Lung (tissue), 11 donors: ENCODE measurements at regions not wholly inside any gene's neighbourhood (a gene's known extent, or its start where the extent isn't known, plus 50 kb on each side); places are given as distances from the start of the nearest gene placed in this dataset.

Experiments used
- ATAC-seq: fragments of 200-7000 bp; cut with Tn5 transposase; one replicate; pipeline ENCODE4 v1.9.1; 2020; ENCODE audit warnings: moderate number of reproducible peaks; ENCODE audit not compliant: insufficient read depth, low FRiP score
- DNase-seq, 3 donors: peaks; one replicate each; pipeline ENCODE4 v3.0.0-alpha.2; 2013 to 2017
- H3K27ac ChIP-seq, 2 donors: one replicate each; pipeline ENCODE4 v1.5.1; 2013; ENCODE audit warnings: mild to moderate bottlenecking in 2 of 2, moderate library complexity in 2 of 2, control low read depth in 1 of 2, inconsistent platforms in 1 of 2, low read depth in 1 of 2, low read length in 1 of 2
- H3K27me3 ChIP-seq, 3 donors: one replicate each; pipeline ENCODE4 v1.5.1; 2013; ENCODE audit warnings: low read length in 2 of 3; ENCODE audit not compliant: control insufficient read depth in 3 of 3, insufficient read depth in 3 of 3
- H3K36me3 ChIP-seq, 4 donors: one replicate each; pipeline ENCODE4 v1.5.1; 2013; ENCODE audit warnings: low read length in 4 of 4, mild to moderate bottlenecking in 1 of 4, moderate library complexity in 1 of 4; ENCODE audit not compliant: control insufficient read depth in 4 of 4, insufficient read depth in 4 of 4
- H3K4me1 ChIP-seq, 5 donors: one replicate each; pipeline ENCODE4 v1.5.1; 2013; ENCODE audit warnings: low read length in 5 of 5, mild to moderate bottlenecking in 2 of 5, moderate library complexity in 1 of 5; ENCODE audit not compliant: control insufficient read depth in 5 of 5, insufficient read depth in 5 of 5
- H3K4me3 ChIP-seq: one replicate; pipeline ENCODE4 v1.5.1; 2013; ENCODE audit warnings: mild to moderate bottlenecking, control low read depth, moderate library complexity
- H3K9ac ChIP-seq, 2 donors: one replicate each; pipeline ENCODE4 v1.5.1; 2013; ENCODE audit warnings: low read length in 2 of 2, control low read depth in 1 of 2; ENCODE audit not compliant: insufficient read depth in 1 of 2
- H3K9me3 ChIP-seq, 4 donors: one replicate each; pipeline ENCODE4 v1.5.1; 2013; ENCODE audit warnings: low read length in 3 of 4, mild to moderate bottlenecking in 1 of 4, moderate library complexity in 1 of 4; ENCODE audit not compliant: control insufficient read depth in 4 of 4, insufficient read depth in 3 of 4
- WGBS, 2 donors: extraction: QIAGEN DNeasy Blood & Tissue Kit; methylation state at CpG; one replicate each; pipeline ENCODE4 v1.1.7; 2013; 5-methylcytosine and 5-hydroxymethylcytosine counted together
- TF ChIP-seq, protein P1 (sequence below): IDR thresholded peaks from 2 replicates; pipeline ENCODE4 v1.5.1; 2012; ENCODE audit warnings: mild to moderate bottlenecking; ENCODE audit errors: control extremely low read depth, extremely low read depth
- donor health status: control.
- donor health status: control.
- donor health status: Bipolar disorder and iron deficiency.
- donor health status: healthy.
- donor health status: DM: yes; HTN: yes; CAD: no.

DNA sequence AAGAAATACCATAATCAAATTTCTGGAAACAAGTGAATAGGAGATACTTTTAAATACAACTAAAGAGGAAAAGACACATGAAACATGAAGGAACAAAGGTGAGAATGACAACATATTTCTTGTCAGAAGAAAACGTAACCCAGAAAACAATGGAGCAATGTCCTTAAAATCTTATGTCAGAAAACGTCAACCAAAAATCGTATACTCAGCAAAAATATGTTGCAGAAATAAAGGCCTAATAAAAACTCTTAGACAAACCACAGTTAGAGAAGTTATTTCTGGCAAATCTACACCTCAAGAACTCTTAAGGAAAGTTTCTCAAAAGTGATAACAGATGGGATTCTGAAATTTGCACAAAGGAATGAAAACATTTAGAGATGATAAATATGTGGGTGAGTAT lies 66.3 kb upstream of the FBXL7 start:
- TF ChIP-seq, protein P1, sequence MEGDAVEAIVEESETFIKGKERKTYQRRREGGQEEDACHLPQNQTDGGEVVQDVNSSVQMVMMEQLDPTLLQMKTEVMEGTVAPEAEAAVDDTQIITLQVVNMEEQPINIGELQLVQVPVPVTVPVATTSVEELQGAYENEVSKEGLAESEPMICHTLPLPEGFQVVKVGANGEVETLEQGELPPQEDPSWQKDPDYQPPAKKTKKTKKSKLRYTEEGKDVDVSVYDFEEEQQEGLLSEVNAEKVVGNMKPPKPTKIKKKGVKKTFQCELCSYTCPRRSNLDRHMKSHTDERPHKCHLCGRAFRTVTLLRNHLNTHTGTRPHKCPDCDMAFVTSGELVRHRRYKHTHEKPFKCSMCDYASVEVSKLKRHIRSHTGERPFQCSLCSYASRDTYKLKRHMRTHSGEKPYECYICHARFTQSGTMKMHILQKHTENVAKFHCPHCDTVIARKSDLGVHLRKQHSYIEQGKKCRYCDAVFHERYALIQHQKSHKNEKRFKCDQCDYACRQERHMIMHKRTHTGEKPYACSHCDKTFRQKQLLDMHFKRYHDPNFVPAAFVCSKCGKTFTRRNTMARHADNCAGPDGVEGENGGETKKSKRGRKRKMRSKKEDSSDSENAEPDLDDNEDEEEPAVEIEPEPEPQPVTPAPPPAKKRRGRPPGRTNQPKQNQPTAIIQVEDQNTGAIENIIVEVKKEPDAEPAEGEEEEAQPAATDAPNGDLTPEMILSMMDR: no peak
- no peak for DNase-seq
- no peaks in the 10 kb centered on the region for H3K4me1 ChIP-seq
- no peaks in the 10 kb centered on the region for H3K27me3 ChIP-seq
- no peak overlapping the region for H3K27ac ChIP-seq
- no peak for ATAC-seq
- no peaks in the 10 kb centered on the region for H3K36me3 ChIP-seq
- no peak overlapping the region for H3K4me3 ChIP-seq
- H3K9me3 ChIP-seq: peaks cover 0 to 2% (median 0%) of the 10 kb centered on the region in 4 donors
- 90% methylated on average over 3 of the region's 3 CpGs for WGBS, 2 donors
- no peak overlapping the region for H3K9ac ChIP-seq

DNA sequence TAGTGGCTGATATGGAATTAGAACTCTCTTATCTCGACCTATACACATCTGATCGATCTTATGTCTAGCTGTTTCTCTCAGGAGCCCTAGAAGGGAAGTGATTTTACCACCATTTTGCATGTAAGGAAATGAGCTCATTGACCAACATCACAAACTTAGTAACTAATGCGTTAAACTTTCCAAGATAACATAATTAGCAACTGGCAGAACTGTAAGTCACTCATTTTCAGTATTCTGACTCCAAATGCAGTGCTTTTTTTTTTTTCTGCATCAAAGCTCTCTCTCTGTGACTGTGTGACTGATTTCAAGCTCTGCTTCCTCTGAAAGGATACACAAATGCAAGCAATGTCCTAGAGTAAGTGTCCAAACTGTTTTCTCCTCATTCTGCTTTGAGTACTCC lies 68.1 kb upstream of the FBXL7 start:
- Histone ChIP-seq H3K36me3 (no peaks in the 10 kb centered on the region), H3K4me1 (no peaks in the 10 kb centered on the region), H3K27me3 (no peaks in the 10 kb centered on the region), H3K4me3 (no peak overlapping the region), H3K9me3 (peaks cover 0 to 2% (median 0%) of the 10 kb centered on the region in 4 donors), H3K9ac (no peak overlapping the region), H3K27ac (no peak overlapping the region)
- WGBS, 2 donors: 23 to 40% methylated on average over 3 of the region's 3 CpGs
- TF ChIP-seq, protein P1: no peak
- DNase-seq: no peak
- ATAC-seq: no peak

DNA sequence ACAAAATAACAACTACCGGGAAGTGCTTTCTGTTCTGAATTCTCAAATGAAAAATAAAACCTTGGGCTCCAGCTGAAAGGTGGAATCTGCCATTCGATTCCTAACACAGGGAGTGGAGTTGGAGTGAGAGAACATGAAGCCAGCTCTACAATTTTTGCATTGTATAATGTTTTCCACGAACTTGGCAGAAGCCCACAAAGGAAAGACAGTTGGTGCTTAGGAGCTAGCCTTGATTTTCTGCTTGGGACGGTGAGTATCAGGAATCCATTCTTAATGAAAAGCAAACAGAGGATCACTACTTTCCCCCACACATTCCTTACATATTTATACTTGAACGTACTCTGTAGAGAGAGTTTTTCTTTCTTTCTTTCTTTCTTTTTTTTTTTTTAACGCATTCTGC lies 74.2 kb upstream of the FBXL7 start:
- H3K9me3 ChIP-seq: peaks cover 0 to 2% (median 0%) of the 10 kb centered on the region in 4 donors
- H3K4me3 ChIP-seq: no peak overlapping the region
- WGBS, 2 donors: 27 to 28% methylated on average over 6 of the region's 6 CpGs
- H3K9ac ChIP-seq: peak overlapping the region in 1 of 2 donors; percentile 29
- TF ChIP-seq, protein P1: no peak
- ATAC-seq (no peak), DNase-seq (peak in 2 of 3 donors; percentile 43 to 56)
- H3K27ac ChIP-seq: no peak overlapping the region
- H3K4me1 ChIP-seq: peaks cover 0 to 3% (median 0%) of the 10 kb centered on the region in 5 donors
- no peaks in the 10 kb centered on the region for H3K27me3 ChIP-seq
- H3K36me3 ChIP-seq: no peaks in the 10 kb centered on the region

DNA sequence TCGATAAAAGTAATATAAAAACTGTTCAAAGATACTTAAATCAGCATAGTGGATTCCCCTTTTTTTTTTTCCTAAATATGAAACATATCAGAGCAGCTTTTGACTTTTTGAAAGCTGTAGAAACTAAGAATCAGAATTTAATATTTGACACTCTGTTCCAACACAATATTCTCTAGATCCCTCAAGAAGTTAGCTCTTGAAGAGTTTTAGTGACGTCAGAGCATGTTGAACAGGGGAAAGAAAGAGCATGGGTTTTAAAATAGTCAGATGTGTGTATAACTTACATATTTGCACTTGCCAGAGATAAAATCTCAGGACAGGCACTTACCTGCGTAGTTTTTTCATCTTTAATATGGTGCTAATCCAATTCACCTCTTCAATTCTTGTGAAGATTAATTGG lies 75.2 kb upstream of the FBXL7 start:
- 82 to 84% methylated on average over 3 of the region's 3 CpGs for WGBS, 2 donors
- ATAC-seq (no peak), DNase-seq (no peak)
- Histone ChIP-seq H3K9me3 (no peaks in the 10 kb centered on the region), H3K4me1 (peaks cover 0 to 3% (median 0%) of the 10 kb centered on the region in 5 donors), H3K27me3 (no peaks in the 10 kb centered on the region), H3K4me3 (no peak overlapping the region), H3K27ac (no peak overlapping the region), H3K9ac (no peak overlapping the region), H3K36me3 (no peaks in the 10 kb centered on the region)
- TF ChIP-seq, protein P1: no peak
